Activated T-helper 2 cell treated with anti-CD3 and anti-CD28 coated beads, Interferon-gamma antibody, Interleukin-2, Interleukin-4, amounts not matched to agents 10 μg/mL and 5 μg/mL and 100 μg/mL, durations not matched to agents 14 hours and 24 hours and 36 hours (primary cell): ENCODE measurements at regions not wholly inside any gene's neighbourhood (a gene's known extent, or its start where the extent isn't known, plus 50 kb on each side); places are given as distances from the start of the nearest gene placed in this dataset.
"Not testable (repeated sequence)": the region's sequence is repeated elsewhere in the genome, so short reads cannot be mapped to it uniquely, and the experiment has no call there.

Experiments
- DNase-seq: peaks from one replicate; pipeline ENCODE4 v3.0.0; 2021; ENCODE audit warnings: low spot score
- H3K27ac Mint-ChIP-seq: one replicate; pipeline ENCODE4 v1.8.0; 2021; ENCODE audit warnings: mixed read lengths
- H3K27me3 Mint-ChIP-seq: one replicate; pipeline ENCODE4 v1.8.0; 2021; ENCODE audit warnings: low read depth, mixed read lengths
- H3K36me3 Mint-ChIP-seq: one replicate; pipeline ENCODE4 v1.8.0; 2021; ENCODE audit warnings: low read depth, mixed read lengths
- H3K4me1 Mint-ChIP-seq: one replicate; pipeline ENCODE4 v1.8.0; 2021; ENCODE audit warnings: low read depth, mixed read lengths
- H3K4me3 Mint-ChIP-seq: one replicate; pipeline ENCODE4 v1.8.0; 2021; ENCODE audit warnings: low read depth, mild to moderate bottlenecking, moderate library complexity, mixed read lengths
- H3K9me3 Mint-ChIP-seq: one replicate; pipeline ENCODE4 v1.8.0; 2021; ENCODE audit warnings: mixed read lengths
- intact Hi-C: fragments of 100-400 bp; cut with micrococcal nuclease; formaldehyde crosslinking; loops from one replicate; pipeline ENCODE4 v1.15.1; 2023

- no peaks in the 10 kb centered on the region for H3K36me3 Mint-ChIP-seq
- no peak overlapping the region for H3K4me3 Mint-ChIP-seq
- no peaks in the 10 kb centered on the region for H3K4me1 Mint-ChIP-seq
- intact Hi-C loops, result no loop called here
- DNase-seq, result no peak
- H3K27me3 Mint-ChIP-seq, result no peaks in the 10 kb centered on the region
- no peak overlapping the region for H3K27ac Mint-ChIP-seq
- no peaks in the 10 kb centered on the region for H3K9me3 Mint-ChIP-seq
These were observed 167.7 kb upstream of the TEX13C start for GRCh38 chrX:125152011-125152410.

- DNase-seq, result no peak
- H3K9me3 Mint-ChIP-seq, result no peaks in the 10 kb centered on the region
- no peaks in the 10 kb centered on the region for H3K27me3 Mint-ChIP-seq
- H3K27ac Mint-ChIP-seq, result no peak overlapping the region
- H3K4me1 Mint-ChIP-seq, result no peaks in the 10 kb centered on the region
- H3K36me3 Mint-ChIP-seq, result no peaks in the 10 kb centered on the region
- intact Hi-C loops, result no loop called here
- no peak overlapping the region for H3K4me3 Mint-ChIP-seq
These were observed 166.1 kb upstream of the TEX13C start for GRCh38 chrX:125153621-125154020.

GRCh38 chrX:125154288-125155257 lies 165.1 kb upstream of the TEX13C start:
- DNase-seq, H3K9me3 Mint-ChIP-seq, H3K27ac Mint-ChIP-seq, H3K27me3 Mint-ChIP-seq, H3K4me1 Mint-ChIP-seq, H3K36me3 Mint-ChIP-seq, intact Hi-C loops, H3K4me3 Mint-ChIP-seq: not testable (repeated sequence)

- H3K36me3 Mint-ChIP-seq, intact Hi-C loops, DNase-seq, H3K9me3 Mint-ChIP-seq, H3K4me3 Mint-ChIP-seq, H3K27ac Mint-ChIP-seq, H3K27me3 Mint-ChIP-seq, H3K4me1 Mint-ChIP-seq: not testable (repeated sequence)
These were observed 164.2 kb upstream of the TEX13C start for GRCh38 chrX:125155296-125156033.

- no peaks in the 10 kb centered on the region for H3K36me3 Mint-ChIP-seq
- H3K4me3 Mint-ChIP-seq, result no peak overlapping the region
- no peaks in the 10 kb centered on the region for H3K4me1 Mint-ChIP-seq
- DNase-seq, result no peak
- H3K27ac Mint-ChIP-seq, result no peak overlapping the region
- H3K27me3 Mint-ChIP-seq, result no peaks in the 10 kb centered on the region
- intact Hi-C loops, result no loop called here
- H3K9me3 Mint-ChIP-seq, result no peaks in the 10 kb centered on the region
These were observed 149.2 kb upstream of the TEX13C start for GRCh38 chrX:125170459-125170858.

GRCh38 chrX:125172531-125172930 lies 147.1 kb upstream of the TEX13C start:
- H3K36me3 Mint-ChIP-seq, result no peaks in the 10 kb centered on the region
- H3K4me3 Mint-ChIP-seq, result no peak overlapping the region
- intact Hi-C loops, result no loop called here
- H3K27me3 Mint-ChIP-seq, result no peaks in the 10 kb centered on the region
- H3K4me1 Mint-ChIP-seq, result no peaks in the 10 kb centered on the region
- no peaks in the 10 kb centered on the region for H3K9me3 Mint-ChIP-seq
- no peak for DNase-seq
- H3K27ac Mint-ChIP-seq, result no peak overlapping the region

GRCh38 chrX:125175991-125176584 lies 143.6 kb upstream of the TEX13C start:
- intact Hi-C loops, result no loop called here
- H3K4me1 Mint-ChIP-seq, result no peaks in the 10 kb centered on the region
- no peaks in the 10 kb centered on the region for H3K9me3 Mint-ChIP-seq
- no peaks in the 10 kb centered on the region for H3K27me3 Mint-ChIP-seq
- no peaks in the 10 kb centered on the region for H3K36me3 Mint-ChIP-seq
- DNase-seq, result no peak
- no peak overlapping the region for H3K27ac Mint-ChIP-seq
- no peak overlapping the region for H3K4me3 Mint-ChIP-seq

- Mint-ChIP-seq H3K4me3 (no peak overlapping the region), H3K36me3 (no peaks in the 10 kb centered on the region), H3K27ac (no peak overlapping the region), H3K27me3 (peaks cover 5% of the 10 kb centered on the region), H3K9me3 (no peaks in the 10 kb centered on the region), H3K4me1 (no peaks in the 10 kb centered on the region)
- intact Hi-C loops, result no loop called here
- DNase-seq, result no peak
These were observed 125.8 kb upstream of the TEX13C start for GRCh38 chrX:125193921-125194320.

GRCh38 chrX:125198546-125198945 lies 121.1 kb upstream of the TEX13C start:
- H3K36me3 Mint-ChIP-seq, result no peaks in the 10 kb centered on the region
- intact Hi-C loops, result no loop called here
- H3K27ac Mint-ChIP-seq, result no peak overlapping the region
- peaks cover 27% of the 10 kb centered on the region for H3K27me3 Mint-ChIP-seq
- peaks cover 7% of the 10 kb centered on the region for H3K4me1 Mint-ChIP-seq
- H3K9me3 Mint-ChIP-seq, result no peaks in the 10 kb centered on the region
- no peak for DNase-seq
- no peak overlapping the region for H3K4me3 Mint-ChIP-seq

GRCh38 chrX:125202591-125203248 lies 117.0 kb upstream of the TEX13C start:
- DNase-seq, result no peak
- no peaks in the 10 kb centered on the region for H3K9me3 Mint-ChIP-seq

GRCh38 chrX:125203365-125203736 lies 116.3 kb upstream of the TEX13C start:
- Mint-ChIP-seq H3K36me3 (no peaks in the 10 kb centered on the region), H3K4me3 (peak overlapping the region; percentile 62), H3K27ac (no peak overlapping the region), H3K27me3 (peaks cover 51% of the 10 kb centered on the region), H3K4me1 (peaks cover 19% of the 10 kb centered on the region), H3K9me3 (no peaks in the 10 kb centered on the region)
- DNase-seq, result no peak
- intact Hi-C loops, result loop anchor here (10.0 kb wide), 1 partner anchor 91 kb away; no protein-coding TSS in a partner anchor

More at GRCh38 chrX:125202591-125203248, 117.0 kb upstream of the TEX13C start:
- H3K36me3 Mint-ChIP-seq, result no peaks in the 10 kb centered on the region
- H3K27ac Mint-ChIP-seq, result no peak overlapping the region
- peak overlapping the region; percentile 18 for H3K4me3 Mint-ChIP-seq
- peaks cover 19% of the 10 kb centered on the region for H3K4me1 Mint-ChIP-seq
- peaks cover 48% of the 10 kb centered on the region for H3K27me3 Mint-ChIP-seq
- intact Hi-C loops, result loop anchor here (10.0 kb wide), 1 partner anchor 92 kb away; no protein-coding TSS in a partner anchor

- DNase-seq, result no peak
- Mint-ChIP-seq H3K27me3 (peaks cover 51% of the 10 kb centered on the region), H3K27ac (no peak overlapping the region), H3K36me3 (no peaks in the 10 kb centered on the region), H3K4me1 (peaks cover 19% of the 10 kb centered on the region), H3K4me3 (peak overlapping the region; percentile 73), H3K9me3 (no peaks in the 10 kb centered on the region)
- intact Hi-C loops, result loop anchor here (10.0 kb wide), 1 partner anchor 91 kb away; no protein-coding TSS in a partner anchor
These were observed 115.7 kb upstream of the TEX13C start for GRCh38 chrX:125203737-125204578.
